OCI-LY7 (cell line): ENCODE measurements at regions not wholly inside any gene's neighbourhood (a gene's known extent, or its start where the extent isn't known, plus 50 kb on each side); places are given as distances from the start of the nearest gene placed in this dataset.

Experiments
- BruUV-seq: library from RNA; stranded (reverse); fragments of 400-500 nt; replicated peaks from 2 replicates; lab custom pipeline; 2021; lab: Mats Ljungman, UMichigan
- CTCF ChIA-PET: fragments of 300-600 bp; sonication (Branson Sonifier 250); formaldehyde crosslinking; loops from one replicate; lab custom pipeline; 2022; ENCODE audit warnings: antibody characterized with exemption; ENCODE audit not compliant: unreplicated experiment; lab: Charles Lee
- POLR2A ChIA-PET: fragments of 300-600 bp; sonication (Branson Sonifier 250); formaldehyde crosslinking; loops from one replicate; lab custom pipeline; 2022; ENCODE audit warnings: antibody characterized with exemption; lab: Charles Lee
- DNase-seq: peaks from one replicate; pipeline ENCODE4 v3.0.0-alpha.2; 2015; ENCODE audit warnings: low spot score
- H2AFZ ChIP-seq: fragments of 200-600 bp; sonication (generic), shearing (Covaris generic); 2 replicates; pipeline ENCODE4 v1.6.1; 2014; ENCODE audit warnings: mild to moderate bottlenecking, antibody characterized with exemption, low read length, moderate library complexity
- H3K27ac ChIP-seq: fragments of 200-600 bp; sonication (generic); 2 replicates; pipeline ENCODE4 v1.5.1; 2014; ENCODE audit warnings: mixed run types, low read depth, mild to moderate bottlenecking, moderate library complexity, low read length, inconsistent platforms; ENCODE audit not compliant: poor library complexity, severe bottlenecking
- H3K36me3 ChIP-seq: fragments of 200-600 bp; sonication (generic); 2 replicates; pipeline ENCODE4 v1.6.1; 2014; ENCODE audit warnings: mild to moderate bottlenecking, antibody characterized with exemption, low read length, moderate library complexity, mixed read lengths; ENCODE audit not compliant: insufficient read depth
- H3K4me1 ChIP-seq: fragments of 200-600 bp; sonication (generic); 2 replicates; pipeline ENCODE4 v1.5.1; 2014; ENCODE audit warnings: mild to moderate bottlenecking, low read length; ENCODE audit not compliant: insufficient read depth, poor library complexity, severe bottlenecking
- H3K4me2 ChIP-seq: fragments of 200-600 bp; sonication (generic); 2 replicates; pipeline ENCODE4 v1.6.1; 2014; ENCODE audit warnings: mild to moderate bottlenecking, low read length
- H3K4me3 ChIP-seq: fragments of 200-600 bp; sonication (generic); 2 replicates; pipeline ENCODE4 v1.5.1; 2014; ENCODE audit warnings: mild to moderate bottlenecking, low read depth, low read length; ENCODE audit not compliant: poor library complexity, severe bottlenecking
- H3K79me2 ChIP-seq: fragments of 200-600 bp; sonication (generic); 2 replicates; pipeline ENCODE4 v1.6.1; 2016; ENCODE audit warnings: low read depth, mild to moderate bottlenecking, low read length, moderate library complexity, mixed read lengths; ENCODE audit not compliant: insufficient read depth
- H3K9me2 ChIP-seq: fragments of 200-600 bp; sonication (generic); 2 replicates; pipeline ENCODE4 v1.6.1; 2016; ENCODE audit warnings: mild to moderate bottlenecking, low read length, mixed read lengths; ENCODE audit not compliant: insufficient read depth
- H3K9me3 ChIP-seq: fragments of 200-600 bp; sonication (generic); 2 replicates; pipeline ENCODE4 v1.6.1; 2014; ENCODE audit warnings: mild to moderate bottlenecking, mixed run types, low read length, mixed read lengths
- H4K20me1 ChIP-seq: fragments of 200-600 bp; sonication (generic); 2 replicates; pipeline ENCODE4 v1.6.1; 2014; ENCODE audit warnings: mild to moderate bottlenecking, antibody characterized with exemption, low read length, moderate library complexity, mixed read lengths; ENCODE audit not compliant: insufficient read depth
- CTCF ChIP-seq: fragments of 200-600 bp; sonication (generic); conservative IDR thresholded peaks from 2 replicates; pipeline ENCODE4 v1.5.1; 2014; ENCODE audit warnings: mild to moderate bottlenecking, antibody characterized with exemption, low read length, moderate library complexity, mixed read lengths
- EZH2phosphoT487 ChIP-seq: fragments of 200-600 bp; sonication (generic); IDR thresholded peaks from 2 replicates; pipeline ENCODE4 v1.6.1; 2018; ENCODE audit warnings: low read depth, borderline replicate concordance, mild to moderate bottlenecking, mixed run types, antibody characterized with exemption, low read length, moderate library complexity, mixed read lengths
- intact Hi-C: fragments of 100-400 bp; cut with micrococcal nuclease; formaldehyde crosslinking; loops from one replicate; pipeline ENCODE4 v1.10.0; 2022; ENCODE audit not compliant: unreplicated experiment

GRCh38 chr4:144463236-144463635 lies 182.7 kb upstream of the HHIP start:
- TF ChIP-seq CTCF (no peak), EZH2phosphoT487 (no peak)

GRCh38 chr4:144463896-144464295 lies 182.1 kb upstream of the HHIP start:
- no peaks in the 10 kb centered on the region for H3K9me2 ChIP-seq
- ChIA-PET CTCF (no interaction called here), POLR2A (no interaction called here)
- H3K9me3 ChIP-seq: no peaks in the 10 kb centered on the region
- DNase-seq: no peak
- H3K4me3 ChIP-seq: no peak overlapping the region
- no peak overlapping the region for H3K27ac ChIP-seq
- intact Hi-C loops: no loop called here
- no peaks in the 10 kb centered on the region for H3K36me3 ChIP-seq
- TF ChIP-seq EZH2phosphoT487 (no peak), CTCF (no peak)
- no peak overlapping the region for H2AFZ ChIP-seq
- no TSS peak for BruUV-seq
- no peaks in the 10 kb centered on the region for H3K4me1 ChIP-seq
- no peak overlapping the region for H3K4me2 ChIP-seq
- no peaks in the 10 kb centered on the region for H4K20me1 ChIP-seq
- H3K79me2 ChIP-seq: no peaks in the 10 kb centered on the region

More at GRCh38 chr4:144463236-144463635, 182.7 kb upstream of the HHIP start:
- Histone ChIP-seq H3K4me2 (no peak overlapping the region), H3K4me1 (no peaks in the 10 kb centered on the region), H2AFZ (no peak overlapping the region), H3K4me3 (no peak overlapping the region), H4K20me1 (no peaks in the 10 kb centered on the region), H3K9me2 (no peaks in the 10 kb centered on the region), H3K36me3 (no peaks in the 10 kb centered on the region), H3K27ac (no peak overlapping the region), H3K79me2 (no peaks in the 10 kb centered on the region), H3K9me3 (no peaks in the 10 kb centered on the region)
- BruUV-seq: no TSS peak
- ChIA-PET POLR2A (no interaction called here), CTCF (no interaction called here)
- DNase-seq: no peak
- intact Hi-C loops: no loop called here

GRCh38 chr4:144465546-144465945 lies 180.4 kb upstream of the HHIP start:
- no peaks in the 10 kb centered on the region for H3K9me3 ChIP-seq
- H3K4me1 ChIP-seq: no peaks in the 10 kb centered on the region
- H3K9me2 ChIP-seq: no peaks in the 10 kb centered on the region
- H2AFZ ChIP-seq: no peak overlapping the region
- no peak overlapping the region for H3K4me3 ChIP-seq
- DNase-seq: no peak
- TF ChIP-seq CTCF: no peak
- no peak for TF ChIP-seq EZH2phosphoT487
- no peak overlapping the region for H3K27ac ChIP-seq
- BruUV-seq: no TSS peak
- intact Hi-C loops: no loop called here
- no peak overlapping the region for H3K4me2 ChIP-seq
- H3K79me2 ChIP-seq: no peaks in the 10 kb centered on the region
- H3K36me3 ChIP-seq: no peaks in the 10 kb centered on the region
- CTCF ChIA-PET: no interaction called here
- POLR2A ChIA-PET: no interaction called here
- no peaks in the 10 kb centered on the region for H4K20me1 ChIP-seq
